Right atrium auricular region (tissue), 2 donors: ENCODE measurements at regions not wholly inside any gene's neighbourhood (a gene's known extent, or its start where the extent isn't known, plus 50 kb on each side); places are given as distances from the start of the nearest gene placed in this dataset.

Experiments used
- DNase-seq: peaks from one replicate; pipeline ENCODE4 v3.0.0-alpha.2; 2019; ENCODE audit warnings: low spot score
- H3K27ac ChIP-seq, 2 donors: fragments of 200-600 bp; sonication (generic); 1 replicate in 1 of 2; 2 replicates in 1 of 2; pipeline ENCODE4 v1.5.1; 2016 to 2019
- H3K27me3 ChIP-seq, 2 donors: fragments of 200-600 bp; sonication (generic); one replicate each; pipeline versions ENCODE4 v1.5.1 to v1.6.0; 2017 to 2019
- H3K36me3 ChIP-seq: fragments of 200-600 bp; sonication (generic); one replicate; pipeline ENCODE4 v1.5.1; 2016
- H3K4me1 ChIP-seq, 2 donors: fragments of 200-600 bp; sonication (generic); one replicate each; pipeline versions ENCODE4 v1.5.1 to v1.6.0; 2017 to 2019
- H3K4me3 ChIP-seq, 2 donors: fragments of 200-600 bp; sonication (generic); 1 replicate in 1 of 2; 2 replicates in 1 of 2; pipeline ENCODE4 v1.5.1; 2017 to 2019; ENCODE audit warnings: mild to moderate bottlenecking in 1 of 2, moderate library complexity in 1 of 2
- H3K9me3 ChIP-seq, 2 donors: fragments of 200-600 bp; sonication (generic); one replicate each; pipeline ENCODE4 v1.5.1; 2019
- CTCF ChIP-seq, 2 donors: fragments of 200-600 bp; sonication (generic); IDR thresholded peaks; one replicate each; pipeline ENCODE4 v1.5.1; 2019; ENCODE audit warnings: antibody characterized with exemption in 2 of 2

DNA sequence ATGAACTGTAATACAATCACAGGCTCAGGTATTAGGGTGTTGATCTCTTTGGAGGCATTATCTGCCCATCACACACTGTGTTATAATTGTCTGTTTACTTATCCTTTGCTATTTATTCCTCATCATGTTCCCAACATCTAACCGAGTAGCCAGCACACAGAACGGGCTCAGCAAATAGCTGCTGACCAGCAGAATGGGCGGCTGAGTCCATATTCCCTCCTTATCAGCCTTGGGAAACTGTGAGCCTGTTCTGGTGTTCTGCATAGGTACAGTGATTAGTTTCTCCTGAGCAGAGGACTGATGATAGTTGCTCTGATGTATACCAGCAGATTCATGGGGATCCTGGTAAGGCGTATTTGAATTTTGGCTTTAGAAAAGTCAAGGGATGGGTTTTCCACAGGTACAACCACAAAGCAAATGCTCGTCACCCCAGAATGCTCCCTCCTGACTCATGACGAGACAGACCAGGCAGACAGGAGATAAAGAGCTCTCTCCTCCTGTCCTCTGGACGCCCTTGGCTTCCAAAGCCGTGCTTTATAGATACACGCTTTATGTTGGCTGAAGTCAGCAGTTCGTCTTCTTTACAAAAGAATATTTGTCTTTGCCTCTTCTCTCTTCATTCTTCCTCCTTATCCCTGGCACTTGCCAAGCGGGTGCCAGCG, 166.7 kb downstream of the TTLL2 start:
- Histone ChIP-seq H3K27me3 (no peaks in the 10 kb centered on the region), H3K27ac (peak overlapping the region in 1 of 2 donors; percentile 3), H3K4me1 (peaks cover 0 to 31% of the 10 kb centered on the region in 2 donors), H3K4me3 (no peak overlapping the region), H3K9me3 (no peaks in the 10 kb centered on the region), H3K36me3 (no peaks in the 10 kb centered on the region)
- no peak for TF ChIP-seq CTCF (IDR thresholded peaks at IDR 0.05)
- no peak for DNase-seq

DNA sequence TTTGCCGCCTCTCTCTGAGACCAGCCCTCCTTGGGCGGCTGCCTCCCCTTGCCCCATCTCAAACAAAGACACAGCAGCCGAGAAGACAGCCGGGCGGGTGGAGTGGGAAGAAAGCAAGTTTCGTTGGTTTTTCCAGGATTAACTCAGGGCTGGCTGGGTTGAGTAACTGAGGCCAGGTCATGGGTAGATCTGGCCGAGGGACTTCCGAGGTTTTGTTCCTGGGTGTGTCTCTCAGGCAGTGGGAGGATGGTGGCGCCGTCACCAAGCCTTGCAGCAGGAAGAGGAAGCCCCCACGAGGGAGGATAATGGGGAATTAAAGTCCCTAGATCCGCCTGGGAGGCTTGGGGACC, 167.2 kb downstream of the TTLL2 start:
- TF ChIP-seq CTCF (IDR thresholded peaks at IDR 0.05) = no peak
- Histone ChIP-seq H3K27me3 (no peaks in the 10 kb centered on the region), H3K9me3 (no peaks in the 10 kb centered on the region), H3K4me3 (no peak overlapping the region), H3K36me3 (no peaks in the 10 kb centered on the region), H3K4me1 (peaks cover 0 to 31% of the 10 kb centered on the region in 2 donors), H3K27ac (peak overlapping the region in 1 of 2 donors; percentile 3)
- peak; percentile 75 for DNase-seq

DNA sequence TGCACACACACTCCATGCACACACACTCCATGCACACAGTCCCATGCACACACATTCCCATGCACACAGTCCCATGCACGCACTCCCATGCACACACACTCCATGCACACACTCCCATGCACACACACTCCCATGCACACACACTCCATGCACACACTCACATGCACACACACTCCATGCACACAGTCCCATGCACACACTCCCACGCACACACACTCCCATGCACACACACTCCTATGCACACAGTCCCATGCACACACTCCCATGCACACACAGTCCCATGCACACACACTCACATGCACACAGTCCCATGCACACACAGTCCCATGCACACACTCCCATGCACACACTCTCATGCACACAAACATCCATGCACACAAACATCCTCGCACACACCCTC, 168.4 kb downstream of the TTLL2 start:
- H3K36me3 ChIP-seq = no peaks in the 10 kb centered on the region
- DNase-seq = no peak
- peaks cover 0 to 31% of the 10 kb centered on the region in 2 donors for H3K4me1 ChIP-seq
- TF ChIP-seq CTCF (IDR thresholded peaks at IDR 0.05) = no peak
- H3K9me3 ChIP-seq = no peaks in the 10 kb centered on the region
- no peak overlapping the region for H3K27ac ChIP-seq
- H3K4me3 ChIP-seq = no peak overlapping the region
- no peaks in the 10 kb centered on the region for H3K27me3 ChIP-seq

- peaks cover 0 to 31% of the 10 kb centered on the region in 2 donors for H3K4me1 ChIP-seq
- H3K9me3 ChIP-seq = no peaks in the 10 kb centered on the region
- no peaks in the 10 kb centered on the region for H3K36me3 ChIP-seq
- no peak overlapping the region for H3K27ac ChIP-seq
- peak; percentile 64 for DNase-seq
- no peak for TF ChIP-seq CTCF (IDR thresholded peaks at IDR 0.05)
- H3K4me3 ChIP-seq = no peak overlapping the region
- no peaks in the 10 kb centered on the region for H3K27me3 ChIP-seq
Measured at GRCh38 chr6:167493976-167494697, 169.3 kb downstream of the TTLL2 start.

DNA sequence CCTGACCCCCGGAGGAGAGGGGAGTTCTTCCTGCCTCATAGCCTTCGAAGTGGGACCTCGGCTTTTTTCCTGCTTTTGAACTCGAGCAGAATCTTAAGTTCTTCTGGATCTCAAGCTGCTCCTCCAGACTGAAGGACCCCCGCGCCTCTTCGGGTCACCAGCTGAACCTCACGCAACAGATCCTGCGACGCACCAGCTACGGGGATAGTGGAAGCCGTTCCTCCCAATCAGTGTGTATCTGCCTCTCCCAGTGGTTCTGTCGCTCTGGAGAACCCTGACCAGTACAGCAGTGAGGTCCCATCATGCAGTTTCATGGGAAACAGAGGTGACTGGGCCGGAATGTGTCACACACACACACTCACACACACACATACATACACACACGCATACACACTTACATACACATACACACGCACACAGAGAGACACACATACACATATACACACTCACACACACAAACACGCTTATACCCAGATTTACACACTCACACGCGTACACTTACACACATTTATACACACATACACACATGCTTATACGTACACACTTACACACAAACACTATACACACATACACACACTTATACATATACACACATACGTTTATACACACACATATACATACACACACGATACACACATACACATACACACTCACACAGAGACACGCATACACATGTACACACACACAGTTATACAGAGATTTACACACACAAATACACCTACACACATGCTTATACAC, 170.0 kb downstream of the TTLL2 start:
- Histone ChIP-seq H3K4me1 (peaks cover 0 to 31% of the 10 kb centered on the region in 2 donors), H3K27me3 (no peaks in the 10 kb centered on the region), H3K9me3 (no peaks in the 10 kb centered on the region), H3K27ac (no peak overlapping the region), H3K36me3 (no peaks in the 10 kb centered on the region), H3K4me3 (no peak overlapping the region)
- DNase-seq = no peak
- TF ChIP-seq CTCF (IDR thresholded peaks at IDR 0.05) = no peak
